H9 (cell line): ENCODE measurements at regions not wholly inside any gene's neighbourhood (a gene's known extent, or its start where the extent isn't known, plus 50 kb on each side); places are given as distances from the start of the nearest gene placed in this dataset.

Experiments used
- DNase-seq: peaks from one replicate; pipeline ENCODE4 v3.0.0-alpha.2; 2017
- H2AFZ ChIP-seq: one replicate; pipeline ENCODE4 v1.6.1; 2013; ENCODE audit warnings: mild to moderate bottlenecking, low read length, control low read depth, moderate library complexity
- H2AK5ac ChIP-seq: 2 replicates; pipeline ENCODE4 v1.6.1; 2013; ENCODE audit warnings: low read length, control low read depth, mixed read lengths; ENCODE audit not compliant: insufficient read length
- H2BK120ac ChIP-seq: one replicate; pipeline ENCODE4 v1.6.1; 2013; ENCODE audit warnings: low read depth, mild to moderate bottlenecking, low read length, control low read depth, inconsistent platforms; ENCODE audit not compliant: poor library complexity, severe bottlenecking
- H2BK12ac ChIP-seq: 2 replicates; pipeline ENCODE4 v1.6.1; 2013; ENCODE audit warnings: low read length, control low read depth, mixed read lengths, low read depth; ENCODE audit not compliant: insufficient read length
- H2BK15ac ChIP-seq: 2 replicates; pipeline ENCODE4 v1.6.1; 2013; ENCODE audit warnings: low read depth, low read length, control low read depth
- H2BK20ac ChIP-seq: one replicate; pipeline ENCODE4 v1.6.1; 2013; ENCODE audit warnings: low read depth, mild to moderate bottlenecking, low read length, control low read depth, inconsistent platforms; ENCODE audit not compliant: poor library complexity, severe bottlenecking
- H2BK5ac ChIP-seq: 2 replicates; pipeline ENCODE4 v1.6.1; 2013; ENCODE audit warnings: low read length, control low read depth, mixed read lengths; ENCODE audit not compliant: insufficient read length
- H3K14ac ChIP-seq: 2 replicates; pipeline ENCODE4 v1.6.1; 2013; ENCODE audit warnings: low read length, control low read depth; ENCODE audit not compliant: insufficient read depth
- H3K18ac ChIP-seq: 2 replicates; pipeline ENCODE4 v1.6.1; 2013; ENCODE audit warnings: low read depth, mild to moderate bottlenecking, mixed read lengths, low read length, control low read depth; ENCODE audit not compliant: insufficient read length
- H3K23ac ChIP-seq: 2 replicates; pipeline ENCODE4 v1.6.1; 2013; ENCODE audit warnings: low read length, control low read depth, mixed read lengths, low read depth; ENCODE audit not compliant: insufficient read length
- H3K23me2 ChIP-seq: 2 replicates; pipeline ENCODE4 v1.6.1; 2013; ENCODE audit warnings: low read depth, mild to moderate bottlenecking, mixed read lengths, low read length, control low read depth; ENCODE audit not compliant: insufficient read length, poor library complexity, severe bottlenecking
- H3K27ac ChIP-seq: 2 replicates; pipeline ENCODE4 v1.5.1; 2013; ENCODE audit warnings: low read length, control low read depth, mixed read lengths, low read depth; ENCODE audit not compliant: insufficient read length
- H3K27me3 ChIP-seq: 2 replicates; pipeline ENCODE4 v1.6.1; 2013; ENCODE audit warnings: low read length, control low read depth, inconsistent platforms; ENCODE audit not compliant: insufficient read depth
- H3K4ac ChIP-seq: 2 replicates; pipeline ENCODE4 v1.6.1; 2013; ENCODE audit warnings: low read depth, mild to moderate bottlenecking, control low read depth, inconsistent platforms, low read length, moderate library complexity
- H3K4me1 ChIP-seq: 2 replicates; pipeline ENCODE4 v1.6.1; 2013; ENCODE audit warnings: low read length, control low read depth, inconsistent platforms; ENCODE audit not compliant: insufficient read depth
- H3K4me2 ChIP-seq: 2 replicates; pipeline ENCODE4 v1.6.1; 2013; ENCODE audit warnings: low read length, control low read depth, mixed read lengths; ENCODE audit not compliant: insufficient read length, insufficient read depth
- H3K56ac ChIP-seq: 2 replicates; pipeline ENCODE4 v1.6.1; 2013; ENCODE audit warnings: low read depth, mild to moderate bottlenecking, mixed read lengths, low read length, control low read depth; ENCODE audit not compliant: insufficient read length
- H3K79me1 ChIP-seq: 2 replicates; pipeline ENCODE4 v1.6.1; 2013; ENCODE audit warnings: low read depth, mild to moderate bottlenecking, moderate library complexity, low read length, control low read depth, inconsistent platforms; ENCODE audit not compliant: insufficient read depth, poor library complexity, severe bottlenecking
- H3K79me2 ChIP-seq: 2 replicates; pipeline ENCODE4 v1.6.1; 2013; ENCODE audit warnings: low read length, control low read depth, inconsistent platforms; ENCODE audit not compliant: insufficient read depth
- H3K9ac ChIP-seq: 2 replicates; pipeline ENCODE4 v1.6.1; 2013; ENCODE audit warnings: low read length, control low read depth, mixed read lengths; ENCODE audit not compliant: insufficient read length; ENCODE audit errors: extremely low read depth
- H3K9me3 ChIP-seq: one replicate; pipeline ENCODE4 v1.6.1; 2013; ENCODE audit warnings: low read depth, low read length, inconsistent platforms; ENCODE audit not compliant: control insufficient read depth
- H3T11ph ChIP-seq: one replicate; pipeline ENCODE4 v1.6.1; 2013; ENCODE audit warnings: mild to moderate bottlenecking, low read length, control low read depth, inconsistent platforms
- H4K20me1 ChIP-seq: one replicate; pipeline ENCODE4 v1.6.1; 2013; ENCODE audit not compliant: control insufficient read depth, insufficient read length, insufficient read depth
- H4K5ac ChIP-seq: 2 replicates; pipeline ENCODE4 v1.6.1; 2013; ENCODE audit warnings: low read depth, mild to moderate bottlenecking, mixed read lengths, low read length, control low read depth; ENCODE audit not compliant: insufficient read length
- H4K8ac ChIP-seq: replicated peaks from 2 replicates; pipeline ENCODE4 v1.6.1; 2013; ENCODE audit warnings: low read length, control low read depth, mixed read lengths, low read depth; ENCODE audit not compliant: insufficient read length
- H4K91ac ChIP-seq: 2 replicates; pipeline ENCODE4 v1.6.1; 2013; ENCODE audit warnings: low read depth, mild to moderate bottlenecking, moderate library complexity, mixed read lengths, low read length, control low read depth; ENCODE audit not compliant: insufficient read length
- H3K27ac Mint-ChIP-seq, 3 experiments: 2 replicates in 2 of 3; 3 replicates in 1 of 3; pipeline ENCODE4 v1.8.0; 2020 to 2021; ENCODE audit warnings: mixed read lengths in 3 of 3, mild to moderate bottlenecking in 1 of 3, moderate library complexity in 1 of 3
- H3K27me3 Mint-ChIP-seq: 2 replicates; pipeline ENCODE4 v1.8.0; 2021; ENCODE audit warnings: low read depth, mild to moderate bottlenecking, moderate library complexity, mixed read lengths
- H3K36me3 Mint-ChIP-seq, 3 experiments: 2 replicates in 2 of 3; 3 replicates in 1 of 3; pipeline ENCODE4 v1.8.0; 2020 to 2021; ENCODE audit warnings: low read depth in 3 of 3, mixed read lengths in 3 of 3; ENCODE audit not compliant: insufficient read depth in 1 of 3
- H3K4me1 Mint-ChIP-seq, 2 experiments: 2 replicates each; pipeline ENCODE4 v1.8.0; 2020; ENCODE audit warnings: mixed read lengths in 2 of 2
- H3K4me3 Mint-ChIP-seq, 2 experiments: 2 replicates in 1 of 2; 3 replicates in 1 of 2; pipeline ENCODE4 v1.8.0; 2020 to 2021; ENCODE audit warnings: mild to moderate bottlenecking in 2 of 2, mixed read lengths in 2 of 2, moderate library complexity in 1 of 2
- H3K9me3 Mint-ChIP-seq, 2 experiments: 2 replicates in 1 of 2; 3 replicates in 1 of 2; pipeline ENCODE4 v1.8.0; 2020; ENCODE audit warnings: mild to moderate bottlenecking in 2 of 2, mixed read lengths in 2 of 2, moderate library complexity in 1 of 2
- WGBS: extraction: QIAGEN DNeasy Blood & Tissue Kit; methylation state at CpG from one replicate; pipeline ENCODE4 v1.1.7; 2013; ENCODE audit warnings: missing lambda C conversion rate, low lambda C conversion rate, mixed read lengths; ENCODE audit not compliant: insufficient read length; ENCODE audit errors: extremely low coverage; 5-methylcytosine and 5-hydroxymethylcytosine counted together
- TF ChIP-seq, protein P1 (sequence below): fragments of 200-600 bp; sonication (generic); conservative IDR thresholded peaks from 3 replicates; pipeline ENCODE4 v1.8.0; 2021; ENCODE audit warnings: antibody characterized with exemption, mild to moderate bottlenecking

DNA sequence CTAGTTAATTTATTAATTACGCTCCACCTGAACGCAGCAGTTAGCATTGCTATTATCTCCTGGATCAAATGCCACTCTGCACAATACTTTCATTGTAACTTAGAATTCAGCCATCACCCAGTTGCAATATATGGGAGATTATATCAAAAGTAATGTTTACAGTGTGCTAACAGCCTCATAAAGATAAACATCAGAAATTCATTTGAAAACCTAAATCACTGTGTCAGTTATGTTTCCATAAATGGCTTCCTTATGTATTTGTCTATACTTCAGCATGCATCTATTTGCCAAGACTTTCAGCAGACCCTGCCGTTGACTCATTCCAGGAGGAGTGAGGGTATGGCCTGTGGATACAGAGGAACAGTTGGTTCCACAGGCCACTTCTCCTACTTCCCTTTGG lies 300.1 kb downstream of the TFAP2B start:
- Mint-ChIP-seq H3K36me3 (peaks cover 0 to 18% (median 11%) of the 10 kb centered on the region in 3 experiments; a peak in 5 of 7 replicates), H3K9me3 (peaks cover 13 to 16% of the 10 kb centered on the region in 2 experiments; a peak in 4 of 5 replicates), H3K27ac (no peak overlapping the region), H3K4me1 (peaks cover 10 to 17% of the 10 kb centered on the region in 2 experiments), H3K4me3 (no peak overlapping the region), H3K27me3 (peaks cover 1% of the 10 kb centered on the region; the same call in 1 of the 2 replicates)
- Histone ChIP-seq H3K4ac (no peak overlapping the region), H4K20me1 (no peaks in the 10 kb centered on the region), H4K91ac (no peak overlapping the region), H3T11ph (no peak overlapping the region), H3K9me3 (no peaks in the 10 kb centered on the region), H2AFZ (no peak overlapping the region), H3K4me2 (no peak overlapping the region), H3K9ac (no peak overlapping the region), H2BK120ac (no peak overlapping the region), H3K23me2 (no peaks in the 10 kb centered on the region), H3K79me2 (no peaks in the 10 kb centered on the region), H3K79me1 (no peaks in the 10 kb centered on the region), H4K5ac (no peak overlapping the region), H3K23ac (no peak overlapping the region), H4K8ac (no peak overlapping the region), H2BK12ac (no peak overlapping the region), H3K27ac (no peak overlapping the region), H2BK15ac (no peak overlapping the region), H3K4me1 (no peaks in the 10 kb centered on the region), H2AK5ac (no peak overlapping the region), H3K14ac (no peak overlapping the region), H3K27me3 (no peaks in the 10 kb centered on the region), H3K56ac (no peak overlapping the region), H3K18ac (no peak overlapping the region), H2BK5ac (no peak overlapping the region), H2BK20ac (no peak overlapping the region)
- no CpG with 5 or more reads among the region's 3 CpGs for WGBS
- TF ChIP-seq, protein P1, sequence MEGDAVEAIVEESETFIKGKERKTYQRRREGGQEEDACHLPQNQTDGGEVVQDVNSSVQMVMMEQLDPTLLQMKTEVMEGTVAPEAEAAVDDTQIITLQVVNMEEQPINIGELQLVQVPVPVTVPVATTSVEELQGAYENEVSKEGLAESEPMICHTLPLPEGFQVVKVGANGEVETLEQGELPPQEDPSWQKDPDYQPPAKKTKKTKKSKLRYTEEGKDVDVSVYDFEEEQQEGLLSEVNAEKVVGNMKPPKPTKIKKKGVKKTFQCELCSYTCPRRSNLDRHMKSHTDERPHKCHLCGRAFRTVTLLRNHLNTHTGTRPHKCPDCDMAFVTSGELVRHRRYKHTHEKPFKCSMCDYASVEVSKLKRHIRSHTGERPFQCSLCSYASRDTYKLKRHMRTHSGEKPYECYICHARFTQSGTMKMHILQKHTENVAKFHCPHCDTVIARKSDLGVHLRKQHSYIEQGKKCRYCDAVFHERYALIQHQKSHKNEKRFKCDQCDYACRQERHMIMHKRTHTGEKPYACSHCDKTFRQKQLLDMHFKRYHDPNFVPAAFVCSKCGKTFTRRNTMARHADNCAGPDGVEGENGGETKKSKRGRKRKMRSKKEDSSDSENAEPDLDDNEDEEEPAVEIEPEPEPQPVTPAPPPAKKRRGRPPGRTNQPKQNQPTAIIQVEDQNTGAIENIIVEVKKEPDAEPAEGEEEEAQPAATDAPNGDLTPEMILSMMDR, result no peak
- no peak for DNase-seq
